Fibroblast of pulmonary artery (primary cell): ENCODE measurements at regions not wholly inside any gene's neighbourhood (a gene's known extent, or its start where the extent isn't known, plus 50 kb on each side); places are given as distances from the start of the nearest gene placed in this dataset.
"Not testable (repeated sequence)": the region's sequence is repeated elsewhere in the genome, so short reads cannot be mapped to it uniquely, and the experiment has no call there.

Experiments used
- DNase-seq: peaks from one replicate; pipeline ENCODE4 v3.0.0-alpha.2; 2010; ENCODE audit warnings: low read depth
- H3K4me3 ChIP-seq: replicated peaks from 2 replicates; pipeline ENCODE4 v1.5.1; 2011; ENCODE audit warnings: low read depth, mild to moderate bottlenecking, control low read depth, low read length, moderate library complexity
- CTCF ChIP-seq: IDR thresholded peaks from 2 replicates; pipeline ENCODE4 v1.5.1; 2011; ENCODE audit warnings: mild to moderate bottlenecking, control low read depth, low read length, inconsistent platforms; ENCODE audit errors: missing control alignments

- DNase-seq, result peak; percentile 39
- TF ChIP-seq CTCF, result peak; percentile 55
Measured at GRCh38 chr3:35924070-35924469, 284.7 kb downstream of the ARPP21 start.

GRCh38 chr3:35927441-35927840, 288.1 kb downstream of the ARPP21 start:
- no peak overlapping the region for H3K4me3 ChIP-seq
- DNase-seq, result no peak
- TF ChIP-seq CTCF, result no peak

More at GRCh38 chr3:35924070-35924469, 284.7 kb downstream of the ARPP21 start:
- not testable (repeated sequence) for H3K4me3 ChIP-seq

GRCh38 chr3:35929158-35929557, 289.8 kb downstream of the ARPP21 start:
- TF ChIP-seq CTCF, result no peak
- DNase-seq, result peak; percentile 33
- H3K4me3 ChIP-seq, result no peak overlapping the region

GRCh38 chr3:35931867-35932266, 292.5 kb downstream of the ARPP21 start:
- no peak overlapping the region for H3K4me3 ChIP-seq
- DNase-seq, result peak; percentile 46
- TF ChIP-seq CTCF, result no peak

GRCh38 chr3:35932995-35933394, 293.7 kb downstream of the ARPP21 start:
- H3K4me3 ChIP-seq, result no peak overlapping the region
- DNase-seq, result peak; percentile 97
- no peak for TF ChIP-seq CTCF

- TF ChIP-seq CTCF, result no peak
- H3K4me3 ChIP-seq, result no peak overlapping the region
- DNase-seq, result peak; percentile 57
Measured at GRCh38 chr3:35936571-35936970, 297.2 kb downstream of the ARPP21 start.

- H3K4me3 ChIP-seq, result no peak overlapping the region
- TF ChIP-seq CTCF, result no peak
- peak; percentile 10 for DNase-seq
Measured at GRCh38 chr3:35944926-35945710, 305.8 kb downstream of the ARPP21 start.
